HG03060 (cell line): ENCODE measurements at regions not wholly inside any gene's neighbourhood (a gene's known extent, or its start where the extent isn't known, plus 50 kb on each side); places are given as distances from the start of the nearest gene placed in this dataset.
"Not testable (repeated sequence)": the region's sequence is repeated elsewhere in the genome, so short reads cannot be mapped to it uniquely, and the experiment has no call there.

ENCODE experiments used
- ATAC-seq: cut with Tn5 transposase; IDR thresholded peaks from one replicate; pipeline ENCODE4 v1.9.1; 2021; ENCODE audit warnings: low read depth, moderate number of reproducible peaks; ENCODE audit not compliant: unreplicated experiment

DNA sequence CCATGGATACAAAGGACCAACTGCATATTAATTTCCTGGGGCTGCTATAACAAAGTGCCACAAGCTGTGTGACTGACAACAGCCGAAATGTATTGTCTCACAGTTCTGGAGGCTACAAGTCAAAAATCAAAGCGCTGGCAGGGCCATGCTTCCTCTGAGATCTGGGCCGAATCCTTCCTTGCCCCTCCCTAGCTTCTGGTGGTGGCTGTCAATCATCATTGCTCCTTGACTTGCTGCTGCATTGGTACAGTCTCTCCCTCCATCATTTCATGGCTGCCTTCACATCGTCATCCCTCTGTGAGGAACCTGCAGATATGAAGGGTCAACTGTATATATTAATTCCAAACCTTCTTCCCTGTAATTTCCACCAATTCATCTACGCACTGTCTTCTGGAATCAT, 118.3 kb downstream of the EXOC5 start:
- ATAC-seq: no peak

DNA sequence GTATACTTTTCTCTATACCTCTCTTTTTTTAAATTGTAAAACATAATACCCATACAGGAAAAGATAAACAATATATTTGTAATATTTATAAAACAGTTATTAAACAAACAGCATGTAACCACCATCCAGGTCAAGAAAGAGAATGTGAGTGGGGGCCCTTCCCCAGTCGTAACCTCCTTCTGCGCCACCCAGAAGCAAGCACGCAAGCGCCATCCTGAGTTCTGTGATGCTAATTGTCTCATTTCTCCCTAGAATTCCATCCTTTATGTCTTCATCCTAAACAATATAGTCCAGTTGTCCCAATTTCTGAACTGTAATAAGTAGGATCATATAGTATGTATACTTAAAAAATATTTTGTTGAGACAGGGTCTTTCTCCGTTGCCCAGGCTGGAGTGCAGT, 129.5 kb downstream of the EXOC5 start:
- ATAC-seq: no peak

GRCh38 chr14:57136669-57137328, 131.9 kb downstream of the EXOC5 start:
- ATAC-seq: no peak

GRCh38 chr14:57127809-57128208, 140.9 kb downstream of the EXOC5 start:
- ATAC-seq: not testable (repeated sequence)

GRCh38 chr14:57122129-57122528, 146.6 kb downstream of the EXOC5 start:
- no peak for ATAC-seq

DNA sequence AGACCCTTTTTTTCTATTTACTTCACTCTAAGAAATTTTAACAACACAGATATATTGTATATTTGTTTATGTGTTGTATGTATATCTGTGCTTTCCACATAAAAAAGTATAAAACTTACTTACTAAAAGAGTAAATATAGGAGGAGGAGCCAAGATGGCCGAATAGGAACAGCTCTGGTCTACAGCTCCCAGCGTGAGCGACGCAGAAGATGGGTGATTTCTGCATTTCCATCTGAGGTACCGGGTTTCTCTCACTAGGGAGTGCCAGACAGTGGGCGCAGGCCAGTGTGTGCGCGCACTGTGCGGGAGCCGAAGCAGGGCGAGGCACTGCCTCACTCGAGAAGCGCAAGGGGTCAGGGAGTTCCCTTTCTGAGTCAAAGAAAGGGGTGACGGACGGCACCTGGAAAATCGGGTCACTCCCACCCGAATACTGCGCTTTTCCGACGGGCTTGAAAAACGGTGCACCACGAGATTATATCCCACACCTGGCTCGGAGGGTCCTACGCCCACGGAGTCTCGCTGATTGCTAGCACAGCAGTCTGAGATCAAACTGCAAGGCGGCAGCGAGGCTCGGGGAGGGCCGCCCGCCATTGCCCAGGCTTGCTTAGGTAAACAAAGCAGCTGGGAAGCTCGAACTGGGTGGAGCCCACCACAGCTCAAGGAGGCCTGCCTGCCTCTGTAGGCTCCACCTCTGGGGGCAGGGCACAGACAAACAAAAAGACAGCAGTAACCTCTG, 156.5 kb downstream of the EXOC5 start:
- ATAC-seq: not testable (repeated sequence)

GRCh38 chr14:57110411-57110810, 158.3 kb downstream of the EXOC5 start:
- ATAC-seq: not testable (repeated sequence)

DNA sequence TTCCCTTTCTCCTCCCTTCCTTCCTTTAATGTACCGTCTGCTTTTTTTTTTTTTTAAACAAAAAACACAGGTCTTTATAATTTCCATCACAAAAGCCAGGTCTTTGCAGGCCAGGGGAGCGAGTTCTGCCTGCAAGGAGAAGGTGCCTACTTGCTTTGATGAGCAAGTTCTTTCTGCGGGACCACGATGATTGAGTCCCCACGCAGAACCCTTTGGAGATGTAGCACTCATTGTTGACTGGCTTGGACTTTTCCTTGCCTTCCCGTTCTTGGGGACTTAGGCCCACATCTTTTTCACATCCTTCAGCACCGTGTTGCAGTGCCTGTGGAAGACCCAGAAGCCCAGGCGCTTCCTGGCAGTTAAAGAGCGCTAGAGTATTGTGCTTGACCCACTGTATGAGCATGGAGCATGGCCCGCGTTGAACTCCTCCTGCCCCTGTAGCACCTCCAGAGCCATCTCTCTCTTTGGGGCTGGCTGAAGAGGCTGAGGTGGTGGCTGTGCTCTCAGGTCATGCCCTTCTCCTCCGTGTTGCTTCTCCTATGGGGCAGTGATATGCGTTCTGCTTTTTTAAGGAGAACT, 177.6 kb downstream of the EXOC5 start:
- ATAC-seq: no peak

DNA sequence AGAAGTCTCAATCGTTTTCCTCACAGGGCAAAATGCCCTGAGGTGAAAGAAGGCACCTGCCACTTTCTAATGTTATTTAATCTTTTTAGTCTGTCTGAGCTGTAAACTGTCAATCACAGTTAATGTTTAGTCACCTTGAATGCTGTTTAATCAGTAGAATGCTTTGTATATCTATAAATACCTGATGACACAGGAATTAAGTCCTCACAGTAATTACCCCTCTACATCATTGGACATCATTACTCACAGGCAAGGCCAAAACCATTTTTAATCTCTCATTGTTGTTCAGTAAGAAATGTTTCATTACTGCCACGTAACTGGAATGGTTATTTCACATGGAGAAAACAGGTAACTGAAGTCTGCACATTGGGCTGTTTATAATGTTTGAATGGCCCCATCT, 178.8 kb downstream of the EXOC5 start:
- no peak for ATAC-seq

GRCh38 chr14:57087841-57088240, 180.9 kb downstream of the EXOC5 start:
- ATAC-seq: no peak

DNA sequence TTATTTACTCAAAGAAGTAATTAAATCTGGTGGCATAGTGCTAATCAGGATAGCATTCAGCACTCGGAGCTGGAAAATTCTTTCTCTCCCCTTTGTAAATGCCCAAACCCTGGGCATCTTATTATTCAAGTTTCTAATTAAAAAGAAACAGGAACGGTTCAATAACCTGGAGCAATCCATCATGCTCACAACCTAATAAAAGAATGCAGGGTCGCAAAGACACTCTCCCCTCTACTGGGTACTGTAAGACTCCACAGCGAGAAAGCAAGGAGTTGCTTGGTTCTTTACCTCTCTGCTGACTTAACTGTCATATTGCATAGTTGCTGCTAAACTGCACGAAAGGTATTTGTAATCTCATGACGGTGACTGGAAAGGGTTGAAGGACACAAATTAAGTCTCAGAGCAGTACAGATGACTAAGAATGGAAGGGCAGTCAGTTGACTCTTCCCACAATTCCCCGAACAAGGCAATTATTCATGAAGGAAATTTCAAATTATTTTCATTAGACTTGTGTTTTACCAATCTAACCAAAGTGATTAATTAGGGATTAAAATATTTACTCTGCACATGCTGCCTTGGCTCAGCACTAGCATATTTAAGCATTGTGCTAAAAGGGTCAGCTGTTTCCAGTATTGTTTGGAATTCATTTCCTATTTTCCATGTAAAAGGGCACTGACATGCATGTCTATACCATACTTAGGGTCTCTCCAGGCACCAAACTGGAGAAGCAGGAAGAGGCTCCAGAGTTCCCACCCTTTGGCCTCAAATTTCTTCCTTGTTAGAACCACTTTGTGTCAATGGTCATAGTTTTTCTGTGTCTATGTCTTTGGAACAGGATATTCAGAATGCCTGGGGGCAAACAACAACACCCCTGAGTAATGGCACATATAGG, 182.2 kb downstream of the EXOC5 start:
- no peak for ATAC-seq

DNA sequence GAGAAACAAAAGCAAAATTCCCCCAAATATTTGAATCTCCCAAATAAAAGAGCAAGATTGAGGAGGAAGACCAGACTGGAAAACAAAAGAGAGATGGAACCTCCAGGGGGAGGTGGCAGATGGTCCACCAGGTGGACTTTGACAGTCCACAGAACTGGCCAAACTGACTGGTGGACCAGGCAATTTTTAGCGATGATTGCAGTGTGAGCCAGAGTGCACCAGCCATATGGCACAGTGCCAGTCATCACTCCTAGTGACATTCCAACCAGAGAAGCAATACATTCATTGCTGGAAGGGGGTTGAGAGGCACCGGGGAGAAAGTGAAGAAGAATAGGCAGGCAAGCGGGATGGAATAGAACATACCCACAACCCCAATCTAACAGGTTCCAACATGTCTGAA, 182.9 kb downstream of the EXOC5 start:
- no peak for ATAC-seq

DNA sequence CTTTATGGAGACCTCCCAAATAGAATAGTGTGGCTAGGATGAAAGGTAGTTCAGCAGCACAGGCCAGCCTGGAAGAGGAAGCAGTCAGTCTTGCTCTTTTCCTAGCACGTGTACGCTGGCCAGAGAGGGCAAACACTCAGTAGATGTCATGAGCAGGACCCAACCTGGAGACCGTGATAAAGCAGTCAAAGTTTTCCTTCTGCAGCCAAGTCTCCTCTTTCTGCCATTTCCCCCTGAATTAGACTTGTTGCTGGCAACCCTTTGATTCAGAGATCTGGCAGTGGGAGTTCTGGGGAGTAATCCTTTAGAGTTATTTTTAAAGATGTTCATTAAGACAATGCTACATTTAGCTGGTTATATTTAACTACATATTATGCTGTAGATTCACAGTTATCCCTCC, 183.7 kb downstream of the EXOC5 start:
- ATAC-seq: no peak

DNA sequence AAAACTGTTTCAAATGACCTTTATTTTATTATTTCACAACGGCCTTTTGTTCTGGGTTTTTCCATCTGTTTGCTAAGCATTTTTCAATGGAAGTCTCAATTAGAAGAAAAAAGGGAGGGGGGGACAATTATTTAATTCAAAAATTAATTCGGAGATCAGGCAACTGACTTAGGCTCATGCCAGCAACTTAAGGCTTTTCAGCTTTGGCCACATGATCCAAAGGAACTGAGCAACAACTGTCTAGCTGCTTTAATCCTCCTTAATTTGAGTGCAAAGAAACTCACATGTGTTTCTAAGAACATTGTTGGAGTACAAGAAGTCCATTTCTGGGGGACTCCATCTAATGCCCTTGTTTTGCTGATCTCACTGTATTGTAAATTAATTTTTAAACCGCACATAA, 188.0 kb downstream of the EXOC5 start:
- no peak for ATAC-seq

DNA sequence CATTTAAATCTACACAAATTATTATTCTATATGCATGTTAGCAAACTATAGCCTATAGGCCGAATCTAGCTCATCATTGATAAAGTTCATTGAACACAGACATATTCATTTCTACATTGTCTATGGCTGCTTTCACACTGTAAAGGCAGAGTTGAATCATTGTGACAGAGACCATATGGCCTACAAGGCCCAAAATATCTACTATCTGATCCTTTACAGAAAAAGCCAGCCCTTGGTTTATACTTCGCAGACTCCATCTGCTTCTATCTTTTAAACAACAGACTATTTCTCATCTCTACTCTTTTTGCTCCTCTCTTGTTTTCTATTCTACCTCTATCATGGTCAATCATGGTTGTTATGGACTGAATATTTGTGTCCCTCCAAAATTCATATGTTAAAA, 190.7 kb downstream of the EXOC5 start:
- no peak for ATAC-seq

GRCh38 chr14:57073986-57074385, 194.7 kb downstream of the EXOC5 start:
- no peak for ATAC-seq

GRCh38 chr14:57071639-57072038, 197.1 kb downstream of the EXOC5 start:
- no peak for ATAC-seq

DNA sequence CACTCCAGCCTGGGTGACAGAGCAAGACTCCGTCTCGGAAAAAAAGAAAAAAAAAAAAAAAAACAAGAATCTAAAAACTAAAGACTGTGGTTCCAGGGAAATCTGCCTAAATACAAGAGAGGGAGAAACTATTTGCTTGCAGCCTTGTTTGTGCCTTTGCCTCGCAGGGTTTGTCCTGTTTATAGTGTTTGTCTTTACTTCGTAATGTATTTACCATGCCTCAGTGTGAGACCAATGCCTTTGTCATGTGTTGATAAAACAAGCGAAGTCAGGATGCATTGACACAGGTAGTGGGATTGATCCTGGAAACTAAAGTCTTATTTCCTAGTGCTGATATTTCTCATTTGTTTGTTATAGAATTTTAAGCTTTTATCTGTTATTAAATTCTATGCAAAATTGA, 199.0 kb downstream of the EXOC5 start:
- ATAC-seq: no peak

DNA sequence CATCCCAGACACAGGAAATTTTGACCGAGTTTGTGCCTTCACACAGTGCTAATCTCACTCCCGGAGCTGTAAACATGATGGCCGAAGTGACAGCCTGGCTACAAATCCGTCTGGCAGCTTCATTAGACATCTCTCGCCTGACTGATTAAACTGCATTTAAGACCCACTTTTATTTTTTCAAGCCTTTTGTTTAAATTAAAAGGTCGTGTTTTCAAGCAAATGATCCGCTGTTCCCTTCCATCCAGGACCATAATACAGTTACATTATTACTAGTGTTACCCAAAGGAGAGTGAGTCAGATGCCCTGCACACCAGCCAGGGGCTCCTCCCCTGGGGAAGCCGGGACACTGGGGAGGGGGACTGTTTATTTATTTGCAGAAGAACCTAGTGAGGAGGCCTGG, 200.2 kb downstream of the EXOC5 start:
- no peak for ATAC-seq

GRCh38 chr14:57066887-57067513, 201.7 kb downstream of the EXOC5 start:
- ATAC-seq: no peak

DNA sequence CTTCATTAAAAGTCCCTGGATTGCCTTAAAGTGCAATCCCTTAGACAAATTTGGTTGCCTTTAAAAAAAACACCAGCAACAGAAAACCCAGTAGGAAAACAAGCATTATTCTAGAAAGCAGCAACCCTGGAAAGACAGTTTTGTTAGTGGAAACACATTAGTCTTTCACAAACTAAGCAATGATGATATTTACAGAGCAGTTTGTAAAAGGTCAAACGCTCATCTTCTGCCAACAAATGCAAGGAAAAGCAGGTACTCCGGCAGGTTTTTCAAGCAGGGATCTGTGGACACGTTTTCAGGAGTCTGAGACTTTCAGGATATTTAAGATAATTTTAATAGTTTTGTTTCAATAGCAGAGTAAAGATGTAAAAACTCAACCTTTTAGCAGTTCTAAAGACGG, 202.2 kb downstream of the EXOC5 start:
- ATAC-seq: no peak
